Ascending aorta (tissue), 2 donors: ENCODE measurements at regions not wholly inside any gene's neighbourhood (a gene's known extent, or its start where the extent isn't known, plus 50 kb on each side); places are given as distances from the start of the nearest gene placed in this dataset.
"Not testable (repeated sequence)": the region's sequence is repeated elsewhere in the genome, so short reads cannot be mapped to it uniquely, and the experiment has no call there.

Experiments used
- DNase-seq, 2 donors: peaks; one replicate each; pipeline ENCODE4 v3.0.0-alpha.2; 2019; ENCODE audit warnings: low spot score in 2 of 2
- H3K27ac ChIP-seq, 2 donors: fragments of 200-600 bp; sonication (generic); one replicate each; pipeline ENCODE4 v1.5.1; 2016 to 2017; ENCODE audit warnings: mild to moderate bottlenecking in 1 of 2
- H3K27me3 ChIP-seq: fragments of 200-600 bp; sonication (generic); one replicate; pipeline ENCODE4 v1.5.1; 2017
- H3K36me3 ChIP-seq, 2 donors: fragments of 200-600 bp; sonication (generic); one replicate each; pipeline ENCODE4 v1.5.1; 2016
- H3K4me1 ChIP-seq, 2 donors: fragments of 200-600 bp; sonication (generic); one replicate each; pipeline ENCODE4 v1.5.1; 2016 to 2017; ENCODE audit warnings: mild to moderate bottlenecking in 1 of 2
- H3K4me3 ChIP-seq, 2 donors: fragments of 200-600 bp; sonication (generic); one replicate each; pipeline ENCODE4 v1.5.1; 2016 to 2017; ENCODE audit warnings: mild to moderate bottlenecking in 1 of 2
- H3K9me3 ChIP-seq, 2 donors: fragments of 200-600 bp; sonication (generic); one replicate each; pipeline ENCODE4 v1.5.1; 2016
- intact Hi-C: fragments of 100-400 bp; cut with DNase I; formaldehyde crosslinking; loops from one replicate; pipeline ENCODE4 v1.15.1; 2023
- TF ChIP-seq, protein P1 (sequence below), 3 experiments: fragments of 200-600 bp in 2 of 3; fragments of 450-650 bp in 1 of 3; sonication (generic) in 2 of 3; IDR thresholded peaks; one replicate each; pipeline ENCODE4 v1.5.1; 2016 to 2019; ENCODE audit warnings: antibody characterized with exemption in 3 of 3, mild to moderate bottlenecking in 1 of 3, moderate library complexity in 1 of 3

DNA sequence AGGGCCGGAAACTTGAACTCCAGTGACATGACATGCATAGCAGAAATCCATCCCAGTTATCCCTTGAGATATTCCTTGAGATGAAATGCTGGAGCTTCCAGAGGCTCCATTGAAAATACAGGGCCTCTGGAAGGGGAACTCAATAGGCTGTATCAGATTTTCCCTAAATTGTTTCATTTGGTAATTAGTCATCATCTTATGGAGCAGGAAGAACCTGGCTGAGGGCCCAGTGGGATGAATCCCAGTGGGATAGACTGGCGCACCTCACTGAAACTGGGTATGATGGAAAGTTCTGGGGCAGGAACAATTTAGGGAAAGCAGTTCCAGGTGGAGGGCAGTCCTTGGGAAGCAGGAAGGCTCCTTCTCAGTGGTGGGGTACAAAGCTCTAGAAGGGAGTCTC is 307.8 kb upstream of the DIPK2B start:
- intact Hi-C loops = loop anchor here (5.0 to 10.0 kb wide), 3 partner anchors 154 to 204 kb away; no protein-coding TSS in a partner anchor
- Histone ChIP-seq H3K9me3 (no peaks in the 10 kb centered on the region), H3K4me1 (peaks cover 0 to 19% of the 10 kb centered on the region in 2 donors), H3K27me3 (no peaks in the 10 kb centered on the region), H3K4me3 (no peak overlapping the region), H3K27ac (peak overlapping the region in 1 of 2 donors; percentile 70), H3K36me3 (no peaks in the 10 kb centered on the region)
- TF ChIP-seq, protein P1, sequence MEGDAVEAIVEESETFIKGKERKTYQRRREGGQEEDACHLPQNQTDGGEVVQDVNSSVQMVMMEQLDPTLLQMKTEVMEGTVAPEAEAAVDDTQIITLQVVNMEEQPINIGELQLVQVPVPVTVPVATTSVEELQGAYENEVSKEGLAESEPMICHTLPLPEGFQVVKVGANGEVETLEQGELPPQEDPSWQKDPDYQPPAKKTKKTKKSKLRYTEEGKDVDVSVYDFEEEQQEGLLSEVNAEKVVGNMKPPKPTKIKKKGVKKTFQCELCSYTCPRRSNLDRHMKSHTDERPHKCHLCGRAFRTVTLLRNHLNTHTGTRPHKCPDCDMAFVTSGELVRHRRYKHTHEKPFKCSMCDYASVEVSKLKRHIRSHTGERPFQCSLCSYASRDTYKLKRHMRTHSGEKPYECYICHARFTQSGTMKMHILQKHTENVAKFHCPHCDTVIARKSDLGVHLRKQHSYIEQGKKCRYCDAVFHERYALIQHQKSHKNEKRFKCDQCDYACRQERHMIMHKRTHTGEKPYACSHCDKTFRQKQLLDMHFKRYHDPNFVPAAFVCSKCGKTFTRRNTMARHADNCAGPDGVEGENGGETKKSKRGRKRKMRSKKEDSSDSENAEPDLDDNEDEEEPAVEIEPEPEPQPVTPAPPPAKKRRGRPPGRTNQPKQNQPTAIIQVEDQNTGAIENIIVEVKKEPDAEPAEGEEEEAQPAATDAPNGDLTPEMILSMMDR (IDR thresholded peaks at IDR 0.05) = no peak
- DNase-seq = no peak

DNA sequence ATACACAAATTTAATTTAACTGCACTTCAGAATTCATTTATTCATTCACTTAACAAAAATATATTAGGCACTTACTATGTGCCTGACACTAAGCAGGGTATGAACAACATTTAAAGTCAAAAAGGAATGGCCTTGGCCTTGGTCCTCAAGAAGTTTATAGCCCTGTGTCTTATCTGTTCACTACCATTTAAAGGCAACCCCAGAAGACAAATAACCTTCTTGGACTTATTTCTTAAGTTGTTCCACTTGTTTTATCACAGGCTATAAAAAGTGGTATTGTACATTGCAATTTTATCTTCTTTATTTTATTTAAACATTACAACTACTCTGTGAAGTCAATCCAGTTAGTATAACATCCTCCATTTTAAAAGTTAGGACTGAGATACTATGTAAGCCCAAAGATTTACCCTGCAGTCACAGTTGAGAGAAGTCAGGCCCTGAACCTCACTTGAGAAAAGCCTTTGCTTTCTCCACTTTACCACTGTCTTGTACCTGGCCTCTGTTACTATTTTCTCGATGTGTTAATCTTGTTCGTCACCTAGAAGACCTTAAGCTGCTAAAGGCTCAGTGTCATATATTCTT is 305.6 kb upstream of the DIPK2B start:
- Histone ChIP-seq H3K36me3 (no peaks in the 10 kb centered on the region), H3K4me3 (no peak overlapping the region), H3K9me3 (no peaks in the 10 kb centered on the region), H3K27me3 (no peaks in the 10 kb centered on the region), H3K27ac (peak overlapping the region; percentile 3 to 24), H3K4me1 (peaks cover 0 to 19% of the 10 kb centered on the region in 2 donors)
- TF ChIP-seq, protein P1 (IDR thresholded peaks at IDR 0.05) = no peak
- intact Hi-C loops = loop anchor here (5.0 to 10.0 kb wide), 3 partner anchors 151 to 206 kb away; no protein-coding TSS in a partner anchor
- no peak for DNase-seq

DNA sequence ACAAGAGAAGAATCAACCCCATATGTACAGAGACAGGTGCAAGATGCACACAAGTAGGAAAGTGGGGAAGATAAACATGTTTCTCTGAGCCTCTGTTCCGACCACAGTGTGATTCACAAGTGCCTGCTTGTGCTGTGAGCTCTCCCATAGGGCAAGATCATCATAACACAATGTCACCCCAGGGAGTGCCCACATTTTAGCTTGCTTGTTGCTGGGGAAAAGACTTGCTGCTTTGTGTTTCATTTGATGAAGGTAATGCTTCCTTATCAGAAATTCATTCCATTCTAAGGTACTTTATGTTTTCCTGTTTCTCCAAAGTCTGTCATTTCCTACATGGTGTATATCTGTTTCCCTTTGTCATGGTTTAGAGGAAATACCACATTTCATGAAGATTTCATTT is 304.5 kb upstream of the DIPK2B start:
- H3K27me3 ChIP-seq = no peaks in the 10 kb centered on the region
- no peaks in the 10 kb centered on the region for H3K9me3 ChIP-seq
- no peak overlapping the region for H3K4me3 ChIP-seq
- H3K4me1 ChIP-seq = peaks cover 0 to 19% of the 10 kb centered on the region in 2 donors
- intact Hi-C loops = loop anchor here (5.0 to 10.0 kb wide), 3 partner anchors 150 to 207 kb away; no protein-coding TSS in a partner anchor
- H3K27ac ChIP-seq = no peak overlapping the region
- H3K36me3 ChIP-seq = no peaks in the 10 kb centered on the region
- DNase-seq = no peak
- TF ChIP-seq, protein P1 (IDR thresholded peaks at IDR 0.05) = no peak

DNA sequence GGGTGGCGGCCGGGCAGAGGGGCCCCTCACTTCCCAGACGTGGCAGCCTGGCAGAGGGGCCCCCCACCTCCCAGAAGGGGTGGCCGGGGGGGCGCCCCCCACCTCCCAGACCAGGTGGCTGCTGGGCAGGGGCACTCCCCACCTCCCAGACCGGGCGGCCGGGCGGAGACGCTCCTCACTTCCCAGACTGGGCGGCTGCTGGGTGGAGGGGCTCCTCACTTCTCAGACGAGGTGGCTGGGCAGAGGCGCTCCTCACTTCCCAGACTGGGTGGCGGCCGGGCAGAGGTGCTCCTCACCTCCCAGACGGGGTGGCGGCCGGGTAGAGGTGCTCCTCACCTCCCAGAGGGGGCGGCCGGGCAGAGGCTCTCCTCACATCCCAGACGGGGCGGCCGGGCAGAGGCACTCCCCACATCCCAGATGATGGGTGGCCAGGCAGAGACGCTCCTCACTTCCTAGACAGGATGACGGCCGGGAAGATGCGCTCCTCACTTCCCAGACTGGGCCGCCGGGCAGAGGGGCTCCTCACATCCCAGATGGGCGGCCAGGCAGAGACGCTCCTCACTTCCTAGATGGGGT is 303.2 kb upstream of the DIPK2B start:
- H3K36me3 ChIP-seq, H3K9me3 ChIP-seq, H3K4me3 ChIP-seq, H3K27me3 ChIP-seq, H3K27ac ChIP-seq, DNase-seq: not testable (repeated sequence)
- intact Hi-C loops = loop anchor here (10.0 kb wide), 1 partner anchor 149 kb away; no protein-coding TSS in a partner anchor
- peaks cover 0 to 19% of the 10 kb centered on the region in 2 donors for H3K4me1 ChIP-seq

DNA sequence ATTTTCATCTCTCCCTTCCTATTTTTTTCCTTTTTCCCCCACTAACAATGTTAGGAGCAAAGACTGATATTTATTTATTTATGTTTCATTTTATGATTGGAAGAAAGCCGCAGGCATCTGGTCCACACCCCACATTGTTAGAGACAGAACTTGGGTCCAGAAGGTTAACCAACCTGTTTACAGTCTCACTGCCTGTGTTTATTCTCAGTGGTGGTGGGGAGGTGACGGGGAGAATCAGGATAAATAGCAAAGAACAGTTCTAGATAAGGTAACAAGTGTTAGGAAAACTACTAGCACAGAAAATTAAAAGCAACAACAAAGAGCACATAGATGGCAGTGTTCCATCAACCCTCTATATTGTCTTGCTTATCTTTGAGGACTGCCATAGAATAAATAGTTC is 301.7 kb upstream of the DIPK2B start:
- peaks cover 0 to 7% of the 10 kb centered on the region in 2 donors for H3K4me1 ChIP-seq
- H3K4me3 ChIP-seq = no peak overlapping the region
- DNase-seq = no peak
- no peak overlapping the region for H3K27ac ChIP-seq
- H3K36me3 ChIP-seq = no peaks in the 10 kb centered on the region
- TF ChIP-seq, protein P1 (IDR thresholded peaks at IDR 0.05) = no peak
- H3K9me3 ChIP-seq = no peaks in the 10 kb centered on the region
- H3K27me3 ChIP-seq = no peaks in the 10 kb centered on the region
- intact Hi-C loops = loop anchor here (10.0 kb wide), 1 partner anchor 148 kb away; no protein-coding TSS in a partner anchor

DNA sequence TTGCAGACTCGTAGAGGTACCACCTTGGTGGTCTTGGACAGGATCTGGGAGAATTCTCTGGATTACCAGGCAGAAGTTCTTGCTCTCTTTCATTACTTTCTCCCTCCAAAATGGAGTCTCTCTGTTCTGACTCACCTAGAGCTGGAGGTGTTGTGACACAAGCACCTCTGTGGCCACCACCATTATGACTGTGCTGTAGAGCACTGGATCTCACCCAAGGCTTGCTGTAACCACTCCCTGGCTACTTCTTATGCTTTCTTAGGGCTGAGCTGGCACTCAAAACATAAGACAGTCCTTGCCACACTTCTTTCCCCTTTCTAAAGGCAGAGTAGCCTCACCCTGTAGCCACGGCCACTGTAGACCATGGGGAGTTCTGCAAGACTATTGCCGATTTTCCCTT is 296.6 kb upstream of the DIPK2B start:
- intact Hi-C loops = no loop called here

More for the DNA sequence above, 296.6 kb upstream of the DIPK2B start:
- no peak overlapping the region for H3K27ac ChIP-seq
- no peaks in the 10 kb centered on the region for H3K27me3 ChIP-seq
- H3K36me3 ChIP-seq = no peaks in the 10 kb centered on the region
- no peak overlapping the region for H3K4me3 ChIP-seq
- peaks cover 4 to 6% of the 10 kb centered on the region in 2 donors for H3K9me3 ChIP-seq
- no peak for DNase-seq
- no peaks in the 10 kb centered on the region for H3K4me1 ChIP-seq
- TF ChIP-seq, protein P1 (IDR thresholded peaks at IDR 0.05) = no peak
